H1 (cell line): ENCODE measurements at regions not wholly inside any gene's neighbourhood (a gene's known extent, or its start where the extent isn't known, plus 50 kb on each side); places are given as distances from the start of the nearest gene placed in this dataset.

Experiments used
- CTCF ChIA-PET: fragments of 300-600 bp; sonication (Branson Sonifier 250); formaldehyde crosslinking; loops from one replicate; lab custom pipeline; 2021; ENCODE audit not compliant: partially characterized antibody; lab: Charles Lee
- POLR2A ChIA-PET: fragments of 300-600 bp; sonication (Branson Sonifier 250); formaldehyde crosslinking; loops from one replicate; lab custom pipeline; 2021; ENCODE audit warnings: inconsistent platforms; ENCODE audit not compliant: partially characterized antibody; lab: Charles Lee
- DNase-seq, 2 experiments: peaks; one replicate each; pipeline versions ENCODE4 v3.0.0 to v3.0.0-alpha.2; 2010 to 2022; ENCODE audit warnings: low spot score in 2 of 2, low read depth in 1 of 2, mixed read lengths in 1 of 2
- FAIRE-seq: peaks from 2 replicates; lab custom pipeline; 2011; peaks lifted over from hg19 to GRCh38; lab: Jason Lieb, UNC
- H2AFZ ChIP-seq: 2 replicates; pipeline ENCODE4 v1.8.1; 2012; ENCODE audit warnings: low read length, inconsistent platforms
- H2AK5ac ChIP-seq: 2 replicates; pipeline ENCODE4 v1.6.1; 2013; ENCODE audit warnings: low read depth, low read length
- H2BK120ac ChIP-seq: replicated peaks from 2 replicates; pipeline ENCODE3; 2013; ENCODE audit warnings: low read depth, low read length, inconsistent platforms
- H2BK12ac ChIP-seq: 2 replicates; pipeline ENCODE4 v1.6.1; 2013; ENCODE audit warnings: low read depth, low read length
- H2BK15ac ChIP-seq: 2 replicates; pipeline ENCODE4 v1.6.1; 2013; ENCODE audit warnings: low read length
- H2BK20ac ChIP-seq: 2 replicates; pipeline ENCODE4 v1.6.1; 2013; ENCODE audit warnings: low read length
- H2BK5ac ChIP-seq: 2 replicates; pipeline ENCODE4 v1.6.1; 2013; ENCODE audit warnings: low read depth, low read length
- H3K14ac ChIP-seq: 2 replicates; pipeline ENCODE4 v1.6.1; 2013; ENCODE audit warnings: inconsistent platforms; ENCODE audit not compliant: insufficient read length
- H3K18ac ChIP-seq: 2 replicates; pipeline ENCODE4 v1.6.1; 2013; ENCODE audit warnings: low read length; ENCODE audit errors: extremely low read depth
- H3K23ac ChIP-seq: 2 replicates; pipeline ENCODE4 v1.6.1; 2013; ENCODE audit warnings: inconsistent platforms; ENCODE audit not compliant: insufficient read length
- H3K23me2 ChIP-seq: 2 replicates; pipeline ENCODE4 v1.6.1; 2013; ENCODE audit warnings: low read depth, low read length
- H3K27ac ChIP-seq: 2 replicates; pipeline ENCODE4 v1.6.1; 2011; ENCODE audit warnings: low read depth, low read length, inconsistent platforms
- H3K27me3 ChIP-seq, 4 experiments: replicated peaks in 1 of 4; 1 replicate in 1 of 4; 2 replicates in 3 of 4; pipeline versions ENCODE4 v1.6.1 to v1.8.1; 2011 to 2013; ENCODE audit warnings: low read length in 3 of 4, mild to moderate bottlenecking in 3 of 4, inconsistent platforms in 2 of 4, mixed read lengths in 2 of 4, moderate library complexity in 1 of 4; ENCODE audit not compliant: control insufficient read depth in 3 of 4, insufficient read depth in 3 of 4; ENCODE audit errors: extremely low read depth in 1 of 4
- H3K36me3 ChIP-seq, 4 experiments: 2 replicates each; pipeline versions ENCODE4 v1.6.1 to v1.8.1; 2011 to 2013; ENCODE audit warnings: mild to moderate bottlenecking in 4 of 4, low read length in 3 of 4, moderate library complexity in 2 of 4, control low read depth in 1 of 4, inconsistent platforms in 1 of 4; ENCODE audit not compliant: insufficient read depth in 4 of 4, control insufficient read depth in 2 of 4
- H3K4ac ChIP-seq: replicated peaks from 2 replicates; pipeline ENCODE3; 2013; ENCODE audit warnings: low read length, low read depth, mixed read lengths, inconsistent platforms; ENCODE audit not compliant: insufficient read length
- H3K4me1 ChIP-seq, 4 experiments: replicated peaks in 1 of 4; 1 replicate in 1 of 4; 2 replicates in 3 of 4; pipeline versions ENCODE4 v1.6.1 to v1.8.1; 2011 to 2013; ENCODE audit warnings: low read length in 3 of 4, inconsistent platforms in 2 of 4, mixed read lengths in 1 of 4; ENCODE audit not compliant: insufficient read depth in 4 of 4, control insufficient read depth in 3 of 4
- H3K4me2 ChIP-seq, 2 experiments: 2 replicates each; pipeline versions ENCODE4 v1.6.1 to v1.8.1; 2011 to 2013; ENCODE audit warnings: low read depth in 2 of 2, low read length in 2 of 2, control low read depth in 1 of 2, inconsistent platforms in 1 of 2, mild to moderate bottlenecking in 1 of 2; ENCODE audit not compliant: insufficient read depth in 1 of 2
- H3K4me3 ChIP-seq, 4 experiments: fragments of 200-600, 300-600 bp in 1 of 4; sonication (generic), shearing (Covaris generic), sonication (Bioruptor Twin) in 1 of 4; 2 replicates each; pipeline versions ENCODE4 v1.5.1 to v1.8.1; 2011 to 2016; ENCODE audit warnings: low read length in 4 of 4, low read depth in 3 of 4, control low read depth in 2 of 4, inconsistent platforms in 2 of 4, mild to moderate bottlenecking in 2 of 4, mixed read lengths in 1 of 4, moderate library complexity in 1 of 4; ENCODE audit not compliant: insufficient read depth in 2 of 4; ENCODE audit errors: extremely low read depth in 1 of 4
- H3K56ac ChIP-seq: replicated peaks from 2 replicates; pipeline ENCODE3; 2013; ENCODE audit warnings: low read depth, mild to moderate bottlenecking, mixed read lengths, low read length, inconsistent platforms; ENCODE audit not compliant: insufficient read length
- H3K79me1 ChIP-seq: 2 replicates; pipeline ENCODE4 v1.6.1; 2013; ENCODE audit warnings: low read depth, low read length, control low read depth
- H3K79me2 ChIP-seq, 2 experiments: 2 replicates each; pipeline versions ENCODE4 v1.6.1 to v1.8.1; 2012 to 2013; ENCODE audit warnings: low read length in 2 of 2, mild to moderate bottlenecking in 2 of 2, inconsistent platforms in 1 of 2; ENCODE audit not compliant: insufficient read depth in 2 of 2, control insufficient read depth in 1 of 2
- H3K9ac ChIP-seq, 4 experiments: replicated peaks in 1 of 4; 1 replicate in 1 of 4; 2 replicates in 3 of 4; pipeline versions ENCODE4 v1.6.1 to v1.8.1; 2011 to 2013; ENCODE audit warnings: low read depth in 3 of 4, low read length in 3 of 4, control low read depth in 2 of 4, mild to moderate bottlenecking in 2 of 4, moderate library complexity in 2 of 4, inconsistent platforms in 1 of 4; ENCODE audit errors: extremely low read depth in 1 of 4
- H3K9me3 ChIP-seq, 2 experiments: 2 replicates each; pipeline versions ENCODE4 v1.6.1 to v1.8.1; 2012 to 2013; ENCODE audit warnings: mild to moderate bottlenecking in 2 of 2, moderate library complexity in 2 of 2, control low read depth in 1 of 2, inconsistent platforms in 1 of 2, low read depth in 1 of 2, low read length in 1 of 2, mixed read lengths in 1 of 2; ENCODE audit not compliant: insufficient read depth in 2 of 2
- H4K20me1 ChIP-seq, 2 experiments: replicated peaks in 1 of 2; 2 replicates each; pipeline versions ENCODE3 to v1.8.1; 2011 to 2013; ENCODE audit warnings: inconsistent platforms in 2 of 2, low read length in 2 of 2, mild to moderate bottlenecking in 1 of 2; ENCODE audit not compliant: insufficient read depth in 2 of 2, control insufficient read depth in 1 of 2
- H4K5ac ChIP-seq: 2 replicates; pipeline ENCODE4 v1.6.1; 2013; ENCODE audit warnings: low read length, low read depth, mixed read lengths, inconsistent platforms; ENCODE audit not compliant: insufficient read length
- H4K8ac ChIP-seq: 2 replicates; pipeline ENCODE4 v1.8.0; 2013; ENCODE audit warnings: mild to moderate bottlenecking, moderate library complexity, low read length, inconsistent platforms; ENCODE audit not compliant: insufficient read depth; ENCODE audit errors: extremely low read depth
- H4K91ac ChIP-seq: replicated peaks from 2 replicates; pipeline ENCODE3; 2013; ENCODE audit warnings: low read length, mixed read lengths, inconsistent platforms; ENCODE audit not compliant: insufficient read length
- CEBPB ChIP-seq: IDR thresholded peaks from 2 replicates; pipeline ENCODE4 v1.6.1; 2012; ENCODE audit warnings: low read depth, low read length
- CREB1 ChIP-seq: IDR thresholded peaks from 2 replicates; pipeline ENCODE4 v1.6.1; 2012; ENCODE audit warnings: inconsistent platforms
- CTBP2 ChIP-seq: IDR thresholded peaks from 2 replicates; pipeline ENCODE4 v1.7.0; 2011; ENCODE audit warnings: borderline replicate concordance, mild to moderate bottlenecking, moderate library complexity, mixed read lengths, low read length; ENCODE audit not compliant: insufficient read depth, insufficient read length
- E2F6 ChIP-seq: IDR thresholded peaks from 2 replicates; pipeline ENCODE4 v1.6.1; 2012; ENCODE audit warnings: inconsistent platforms
- KDM4A ChIP-seq: IDR thresholded peaks from one replicate; pipeline ENCODE4 v1.7.1; 2012; ENCODE audit warnings: low read depth, mild to moderate bottlenecking, moderate library complexity, low read length, inconsistent platforms; ENCODE audit not compliant: severe bottlenecking
- RXRA ChIP-seq: IDR thresholded peaks from 2 replicates; pipeline ENCODE4 v1.6.1; 2011; ENCODE audit warnings: low read depth, mild to moderate bottlenecking, low read length, moderate library complexity; ENCODE audit not compliant: insufficient read depth
- SAP30 ChIP-seq: fragments of 300-600 bp; sonication (generic); IDR thresholded peaks from 2 replicates; pipeline ENCODE4 v1.7.1; 2012; ENCODE audit warnings: low read length, moderate library complexity, mild to moderate bottlenecking, inconsistent platforms; ENCODE audit not compliant: insufficient read depth, insufficient replicate concordance
- SIRT6 ChIP-seq: IDR thresholded peaks from one replicate; pipeline ENCODE4 v1.7.1; 2012; ENCODE audit warnings: low read length, inconsistent platforms
- SIX5 ChIP-seq: IDR thresholded peaks from 2 replicates; pipeline ENCODE4 v1.6.1; 2011; ENCODE audit warnings: mild to moderate bottlenecking, low read depth, low read length
- TAF1 ChIP-seq: IDR thresholded peaks from 2 replicates; pipeline ENCODE4 v1.6.1; 2011; ENCODE audit warnings: mild to moderate bottlenecking, low read depth, low read length
- TAF7 ChIP-seq: optimal IDR thresholded peaks from 2 replicates; pipeline ENCODE3; 2011; ENCODE audit warnings: low read depth, mild to moderate bottlenecking, inconsistent platforms, low read length, moderate library complexity, borderline replicate concordance
- YY1 ChIP-seq: IDR thresholded peaks from 2 replicates; pipeline ENCODE4 v1.6.1; 2011; ENCODE audit warnings: low read depth, mild to moderate bottlenecking, low read length
- WGBS, 2 experiments: shearing (Covaris generic) in 1 of 2; methylation state at CpG; one replicate each; pipeline versions ENCODE4 v1.1.6 to v1.1.7; 2013 to 2015; ENCODE audit warnings: low lambda C conversion rate in 2 of 2, mixed read lengths in 2 of 2, inconsistent platforms in 1 of 2, low coverage in 1 of 2, missing lambda C conversion rate in 1 of 2; ENCODE audit not compliant: insufficient replicate concordance in 2 of 2, insufficient coverage in 1 of 2, insufficient read length in 1 of 2; ENCODE audit errors: extremely low coverage in 1 of 2, missing lambda C conversion rate in 1 of 2; 5-methylcytosine and 5-hydroxymethylcytosine counted together

GRCh38 chr18:4586731-4587130 lies 131.6 kb upstream of the DLGAP1 start:
- Histone ChIP-seq H3K27me3 (peaks cover 0 to 1% (median 0%) of the 10 kb centered on the region in 4 experiments; a peak in 1 of 7 replicates), H3K4me1 (no peaks in the 10 kb centered on the region), H3K9ac (no peak overlapping the region), H2BK20ac (no peak overlapping the region), H3K36me3 (no peaks in the 10 kb centered on the region), H2BK15ac (no peak overlapping the region), H4K5ac (no peak overlapping the region), H2BK120ac (no peak overlapping the region), H3K9me3 (no peaks in the 10 kb centered on the region), H3K79me1 (no peaks in the 10 kb centered on the region), H2AFZ (no peak overlapping the region), H4K91ac (no peak overlapping the region), H3K23me2 (no peaks in the 10 kb centered on the region), H3K27ac (no peak overlapping the region), H3K18ac (no peak overlapping the region)
- FAIRE-seq (no peak), DNase-seq (no peak)
- 85% methylated on average over 2 of the region's 2 CpGs; no CpG with 5 or more reads in 1 of the 2 experiments for WGBS, 2 experiments
- no peak for TF ChIP-seq CTBP2
- no peak for TF ChIP-seq E2F6
- TF ChIP-seq TAF1: no peak
- no peak for TF ChIP-seq KDM4A
- 0 out of 2 replicates have a peak, but pooled peaks have one; percentile 9 for TF ChIP-seq CEBPB
- TF ChIP-seq SIRT6: no peak
- TF ChIP-seq YY1: no peak
- TF ChIP-seq CREB1: peak; percentile 53; the same call in 1 of the 2 replicates
- no peak for TF ChIP-seq RXRA
- no peak for TF ChIP-seq SIX5
- TF ChIP-seq TAF7: no peak
- TF ChIP-seq SAP30: no peak
- TF ChIP-seq, all 59 proteins: peak for 2
- Histone ChIP-seq H3K4me3 (no peak overlapping the region), H4K20me1 (no peaks in the 10 kb centered on the region), H3K23ac (no peak overlapping the region), H3K56ac (no peak overlapping the region), H3K79me2 (no peaks in the 10 kb centered on the region), H3K4me2 (no peak overlapping the region), H2BK5ac (no peak overlapping the region), H2BK12ac (no peak overlapping the region; the same call in 1 of the 2 replicates), H2AK5ac (no peak overlapping the region), H4K8ac (no peak overlapping the region), H3K4ac (no peak overlapping the region), H3K14ac (no peak overlapping the region)
- ChIA-PET POLR2A (no interaction called here), CTCF (interaction anchor here (0.7 to 0.9 kb wide), 2 partner anchors 9 to 12 kb away, joined by 3 to 7 read pairs; no protein-coding TSS in a partner anchor)
